CD4-positive, alpha-beta memory T cell (primary cell): ENCODE measurements at regions not wholly inside any gene's neighbourhood (a gene's known extent, or its start where the extent isn't known, plus 50 kb on each side); places are given as distances from the start of the nearest gene placed in this dataset.

ENCODE experiments used
- CTCF ChIA-PET: fragments of 350-600 bp; sonication (Branson Sonifier 250); formaldehyde crosslinking; loops from one replicate; lab custom pipeline; 2021; ENCODE audit warnings: inconsistent platforms; ENCODE audit not compliant: partially characterized antibody; lab: Charles Lee
- POLR2A ChIA-PET: fragments of 350-600 bp; sonication (Branson Sonifier 250); formaldehyde crosslinking; loops from one replicate; lab custom pipeline; 2021; ENCODE audit not compliant: partially characterized antibody; lab: Charles Lee
- DNase-seq, 5 donors: peaks; one replicate each; pipeline versions ENCODE4 v3.0.0 to v3.0.0-alpha.2; 2020 to 2022; ENCODE audit warnings: mixed read lengths in 1 of 5
- H3K27ac ChIP-seq: one replicate; pipeline ENCODE4 v1.7.0; 2013; ENCODE audit warnings: low read depth, low read length
- H3K27me3 ChIP-seq: 2 replicates; pipeline ENCODE4 v1.7.0; 2013; ENCODE audit warnings: mild to moderate bottlenecking, low read length, moderate library complexity; ENCODE audit not compliant: insufficient read depth
- H3K36me3 ChIP-seq: 2 replicates; pipeline ENCODE4 v1.7.0; 2013; ENCODE audit warnings: mild to moderate bottlenecking, low read length, moderate library complexity; ENCODE audit not compliant: insufficient read depth
- H3K4me1 ChIP-seq: 2 replicates; pipeline ENCODE4 v1.7.0; 2013; ENCODE audit warnings: mild to moderate bottlenecking, low read length, moderate library complexity; ENCODE audit not compliant: insufficient read depth
- H3K4me3 ChIP-seq, 2 donors: one replicate each; pipeline ENCODE4 v1.7.0; 2013; ENCODE audit warnings: low read length in 2 of 2, mild to moderate bottlenecking in 1 of 2
- H3K9me3 ChIP-seq, 2 donors: one replicate each; pipeline ENCODE4 v1.7.0; 2013; ENCODE audit warnings: low read length in 2 of 2, control low read depth in 1 of 2; ENCODE audit not compliant: control insufficient read depth in 1 of 2
- H3K27ac Mint-ChIP-seq, 7 donors: one replicate each; pipeline ENCODE4 v1.8.0; 2020 to 2021; ENCODE audit warnings: mixed read lengths in 7 of 7, mild to moderate bottlenecking in 6 of 7, inconsistent platforms in 3 of 7, moderate library complexity in 3 of 7
- H3K27me3 Mint-ChIP-seq, 2 donors: one replicate each; pipeline ENCODE4 v1.8.0; 2020 to 2021; ENCODE audit warnings: mixed read lengths in 2 of 2
- H3K36me3 Mint-ChIP-seq, 2 donors: one replicate each; pipeline ENCODE4 v1.8.0; 2020 to 2021; ENCODE audit warnings: mixed read lengths in 2 of 2, inconsistent platforms in 1 of 2, mild to moderate bottlenecking in 1 of 2
- H3K4me1 Mint-ChIP-seq, 4 donors: one replicate each; pipeline ENCODE4 v1.8.0; 2020 to 2021; ENCODE audit warnings: mixed read lengths in 4 of 4, mild to moderate bottlenecking in 1 of 4
- H3K4me3 Mint-ChIP-seq, 8 donors: one replicate each; pipeline ENCODE4 v1.8.0; 2020 to 2021; ENCODE audit warnings: mixed read lengths in 8 of 8, mild to moderate bottlenecking in 7 of 8, moderate library complexity in 6 of 8, inconsistent platforms in 3 of 8
- H3K9me3 Mint-ChIP-seq, 8 donors: one replicate each; pipeline ENCODE4 v1.8.0; 2020 to 2021; ENCODE audit warnings: mixed read lengths in 8 of 8, mild to moderate bottlenecking in 5 of 8, inconsistent platforms in 3 of 8, moderate library complexity in 1 of 8
- intact Hi-C: fragments of 100-400 bp; cut with micrococcal nuclease; formaldehyde crosslinking; loops from one replicate; pipeline ENCODE4 v1.15.1; 2023

DNA sequence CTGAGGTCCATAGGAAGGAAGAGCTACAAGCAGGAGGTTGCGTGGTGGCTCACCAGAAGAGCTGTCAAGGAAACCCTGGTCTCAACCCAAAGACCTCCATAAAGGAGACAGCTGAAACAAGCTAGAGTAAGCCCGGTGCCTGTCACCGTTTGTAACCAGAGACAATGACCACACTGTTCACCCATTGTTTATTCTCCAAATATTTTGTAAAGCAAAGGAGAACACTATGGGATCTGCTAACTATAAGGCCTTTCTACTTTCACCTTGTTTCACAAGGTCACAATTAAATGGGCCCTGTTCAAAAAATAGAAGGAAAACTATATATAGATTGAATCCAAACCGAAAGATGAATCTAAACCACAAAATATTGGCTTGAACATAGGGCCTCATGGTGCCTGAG, 128.9 kb upstream of the TPRG1 start:
- Mint-ChIP-seq H3K36me3 (no peaks in the 10 kb centered on the region), H3K4me3 (no peak overlapping the region), H3K27ac (no peak overlapping the region), H3K9me3 (no peaks in the 10 kb centered on the region), H3K27me3 (no peaks in the 10 kb centered on the region), H3K4me1 (peaks cover 6 to 11% (median 8%) of the 10 kb centered on the region in 4 donors)
- no peaks in the 10 kb centered on the region for H3K27me3 ChIP-seq
- intact Hi-C loops: no loop called here
- no peak overlapping the region for H3K27ac ChIP-seq
- H3K4me1 ChIP-seq: peaks cover 7% of the 10 kb centered on the region
- no peaks in the 10 kb centered on the region for H3K9me3 ChIP-seq
- POLR2A ChIA-PET: interaction anchor here (1.1 to 3.1 kb wide), 6 partner anchors 79 to 1304 kb away, joined by 4 to 40 read pairs (median 18); partner anchors contain the start of gene BCL6
- no peak for DNase-seq
- CTCF ChIA-PET: interaction anchor here (1.3 to 12.1 kb wide), 11 partner anchors 10 to 1304 kb away, joined by 3 to 216 read pairs (median 13); no protein-coding TSS in a partner anchor
- no peak overlapping the region for H3K4me3 ChIP-seq
- H3K36me3 ChIP-seq: no peaks in the 10 kb centered on the region

DNA sequence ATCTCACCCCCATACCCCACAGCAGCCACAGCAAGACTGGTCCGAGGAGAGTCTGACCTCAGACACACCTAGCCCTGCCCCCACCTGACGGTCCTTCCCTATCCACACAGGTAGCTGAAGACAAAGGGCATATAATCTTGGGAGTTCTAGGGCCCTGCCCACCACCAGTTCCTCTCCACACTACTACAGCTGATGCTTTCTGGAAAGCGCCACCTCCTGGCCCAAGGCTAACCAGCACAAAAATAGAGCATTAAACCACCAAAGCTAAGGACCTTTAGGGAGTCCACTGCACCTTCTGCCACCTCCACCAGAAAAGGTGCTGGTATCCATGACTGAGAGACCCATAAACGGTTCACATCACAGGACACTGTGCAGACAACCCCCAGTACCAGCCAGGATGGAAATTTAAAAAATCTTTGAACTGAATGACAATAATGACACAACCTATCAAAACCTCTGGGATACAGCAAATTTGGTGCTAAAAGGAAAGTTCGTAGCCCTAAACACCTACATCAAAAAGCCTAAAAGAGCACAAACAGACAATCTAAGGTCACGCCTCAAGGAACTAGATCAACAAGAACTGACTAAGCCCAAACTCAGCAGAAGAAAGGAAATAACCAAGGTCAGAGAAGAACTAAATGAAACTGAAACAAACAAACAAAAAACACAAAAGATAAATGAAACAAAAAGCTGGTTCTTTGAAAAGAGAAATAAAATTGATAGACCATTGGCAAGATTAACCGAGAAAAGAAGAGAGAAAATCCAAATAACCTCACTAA, 122.1 kb upstream of the TPRG1 start:
- Mint-ChIP-seq H3K27ac (peak overlapping the region; percentile 33 to 95 (median 88)), H3K4me3 (peak overlapping the region; percentile 26 to 80 (median 69)), H3K9me3 (peaks cover 0 to 1% (median 0%) of the 10 kb centered on the region in 8 donors), H3K36me3 (no peaks in the 10 kb centered on the region), H3K27me3 (peaks cover 0 to 3% of the 10 kb centered on the region in 2 donors), H3K4me1 (peaks cover 13 to 29% (median 20%) of the 10 kb centered on the region in 4 donors)
- ChIA-PET CTCF (interaction anchor here (0.6 to 12.1 kb wide), 12 partner anchors 8 to 1311 kb away, joined by 3 to 216 read pairs (median 5); no protein-coding TSS in a partner anchor), POLR2A (interaction anchor here (0.6 to 4.4 kb wide), 12 partner anchors 8 to 1310 kb away, joined by 3 to 23 read pairs (median 7); partner anchors contain the start of gene BCL6)
- H3K36me3 ChIP-seq: no peaks in the 10 kb centered on the region
- no peak overlapping the region for H3K27ac ChIP-seq
- no peaks in the 10 kb centered on the region for H3K9me3 ChIP-seq
- intact Hi-C loops: loop anchor here (1.0 to 2.0 kb wide), 2 partner anchors 8 to 1311 kb away; no protein-coding TSS in a partner anchor
- H3K4me3 ChIP-seq: no peak overlapping the region
- peaks cover 20% of the 10 kb centered on the region for H3K4me1 ChIP-seq
- peak; percentile 22 to 51 (median 36) for DNase-seq
- H3K27me3 ChIP-seq: no peaks in the 10 kb centered on the region

DNA sequence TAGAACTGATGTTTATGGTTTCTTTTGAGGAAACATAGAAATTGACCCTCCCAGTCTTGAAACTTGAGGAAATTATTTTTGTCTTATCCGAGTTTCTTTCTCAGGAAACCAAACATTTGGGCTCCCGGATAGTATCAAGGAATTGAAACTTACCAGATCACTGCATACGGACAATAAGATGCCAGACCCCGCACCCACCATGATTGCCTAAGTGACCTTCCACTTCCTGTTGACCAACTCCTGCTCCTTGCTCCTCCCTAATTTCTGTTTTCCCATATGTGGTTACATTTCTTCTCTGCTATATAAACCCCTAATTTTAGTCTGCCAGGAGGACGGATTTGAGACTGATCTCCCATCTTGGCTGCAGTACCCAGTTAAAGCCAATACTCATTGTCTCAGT, 118.4 kb upstream of the TPRG1 start:
- peaks cover 20% of the 10 kb centered on the region for H3K4me1 ChIP-seq
- Mint-ChIP-seq H3K27ac (no peak overlapping the region), H3K27me3 (peaks cover 2 to 3% of the 10 kb centered on the region in 2 donors), H3K4me3 (no peak overlapping the region), H3K36me3 (no peaks in the 10 kb centered on the region), H3K9me3 (peaks cover 0 to 1% (median 0%) of the 10 kb centered on the region in 8 donors), H3K4me1 (peaks cover 13 to 29% (median 20%) of the 10 kb centered on the region in 4 donors)
- no peak overlapping the region for H3K27ac ChIP-seq
- intact Hi-C loops: no loop called here
- DNase-seq: no peak
- H3K36me3 ChIP-seq: no peaks in the 10 kb centered on the region
- ChIA-PET POLR2A (no interaction called here), CTCF (interaction anchor here (1.1 to 2.6 kb wide), 3 partner anchors 11 to 1313 kb away, joined by 3 to 11 read pairs (median 4); no protein-coding TSS in a partner anchor)
- H3K9me3 ChIP-seq: no peaks in the 10 kb centered on the region
- H3K27me3 ChIP-seq: no peaks in the 10 kb centered on the region
- no peak overlapping the region for H3K4me3 ChIP-seq

DNA sequence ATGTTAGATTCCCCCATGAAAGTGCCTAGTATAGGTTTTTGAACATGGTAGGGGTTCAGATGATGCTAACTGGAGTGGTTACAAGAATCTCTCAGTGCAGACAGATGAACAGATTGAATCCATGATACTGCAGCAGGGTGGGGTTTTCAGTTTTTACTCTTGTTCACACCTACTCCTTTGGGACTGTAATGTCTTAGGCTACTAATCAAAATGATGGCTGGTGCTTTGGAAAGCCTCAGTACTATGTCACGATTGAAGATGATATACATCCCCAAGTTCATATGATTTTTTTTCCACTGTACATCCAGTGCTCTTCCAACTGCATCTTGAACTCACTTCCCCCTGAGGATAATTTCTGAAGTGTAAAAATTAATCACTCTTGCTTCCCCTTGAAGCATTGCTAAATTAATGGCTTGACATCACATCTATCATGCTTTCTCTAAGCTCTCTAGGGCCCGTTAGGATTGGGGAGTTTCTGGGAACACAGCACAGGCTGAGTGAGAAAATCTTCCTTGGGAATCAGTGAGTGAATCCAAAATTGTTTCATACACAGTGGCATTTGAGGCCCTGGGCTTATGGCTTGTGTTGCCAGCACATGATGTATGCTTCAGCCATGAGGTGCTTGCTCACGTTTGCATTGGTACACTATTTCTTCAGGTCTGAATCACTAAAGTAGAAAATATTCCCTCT, 115.0 kb upstream of the TPRG1 start:
- H3K4me1 ChIP-seq: no peaks in the 10 kb centered on the region
- H3K4me1 Mint-ChIP-seq: no peaks in the 10 kb centered on the region
- no peak for DNase-seq
- ChIA-PET CTCF (no interaction called here), POLR2A (no interaction called here)
- no peak overlapping the region for H3K27ac Mint-ChIP-seq
- H3K9me3 Mint-ChIP-seq: peaks cover 0 to 14% (median 7%) of the 10 kb centered on the region in 8 donors
- H3K9me3 ChIP-seq: no peaks in the 10 kb centered on the region
- H3K36me3 ChIP-seq: no peaks in the 10 kb centered on the region
- intact Hi-C loops: no loop called here
- H3K36me3 Mint-ChIP-seq: no peaks in the 10 kb centered on the region
- H3K27me3 ChIP-seq: no peaks in the 10 kb centered on the region
- no peak overlapping the region for H3K27ac ChIP-seq
- H3K4me3 ChIP-seq: no peak overlapping the region
- H3K27me3 Mint-ChIP-seq: peaks cover 6 to 7% of the 10 kb centered on the region in 2 donors
- H3K4me3 Mint-ChIP-seq: no peak overlapping the region

DNA sequence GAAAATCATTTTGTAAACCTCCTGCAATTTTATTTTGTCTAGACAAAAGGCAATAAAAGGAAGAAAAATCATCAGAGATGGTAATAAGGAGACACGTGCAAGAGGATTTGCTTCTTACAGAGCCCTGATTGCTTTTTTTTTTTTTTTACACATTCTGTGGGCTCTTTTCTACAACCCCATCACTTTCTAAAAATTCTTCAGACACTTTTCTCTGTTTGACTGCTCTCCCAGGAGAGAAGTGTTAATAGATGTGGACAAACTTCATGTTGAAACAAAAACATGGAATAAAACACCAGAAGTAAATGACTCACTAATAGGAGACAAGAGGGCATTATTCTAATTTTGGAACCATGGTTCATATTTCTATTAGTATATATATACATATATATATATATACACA, 114.4 kb upstream of the TPRG1 start:
- H3K4me1 Mint-ChIP-seq: no peaks in the 10 kb centered on the region
- peaks cover 0 to 20% (median 10%) of the 10 kb centered on the region in 8 donors for H3K9me3 Mint-ChIP-seq
- no peak overlapping the region for H3K4me3 Mint-ChIP-seq
- H3K36me3 Mint-ChIP-seq: no peaks in the 10 kb centered on the region
- Histone ChIP-seq H3K27ac (no peak overlapping the region), H3K36me3 (no peaks in the 10 kb centered on the region), H3K4me1 (no peaks in the 10 kb centered on the region), H3K9me3 (no peaks in the 10 kb centered on the region), H3K4me3 (no peak overlapping the region), H3K27me3 (no peaks in the 10 kb centered on the region)
- CTCF ChIA-PET: no interaction called here
- intact Hi-C loops: no loop called here
- DNase-seq: no peak
- H3K27ac Mint-ChIP-seq: no peak overlapping the region
- POLR2A ChIA-PET: no interaction called here
- H3K27me3 Mint-ChIP-seq: peaks cover 6 to 7% of the 10 kb centered on the region in 2 donors

DNA sequence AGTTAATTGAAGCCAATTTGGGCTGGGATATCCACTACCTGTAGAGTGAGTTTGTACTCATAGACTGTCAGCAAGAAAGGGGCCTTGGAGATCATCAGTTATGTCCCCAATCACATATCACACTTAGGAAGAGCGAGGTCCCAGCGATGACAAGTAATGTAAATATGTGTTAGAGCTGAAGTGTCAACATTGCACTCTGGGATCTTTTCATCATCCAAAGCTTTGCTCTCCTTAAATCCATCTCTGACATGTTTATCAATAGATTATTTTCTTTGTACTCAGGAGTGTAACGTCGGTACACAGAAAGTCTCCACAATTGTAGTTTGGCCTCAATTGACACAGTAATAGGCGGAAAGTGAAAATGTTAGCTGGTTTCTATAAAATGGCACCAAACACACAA, 113.7 kb upstream of the TPRG1 start:
- CTCF ChIA-PET: no interaction called here

DNA sequence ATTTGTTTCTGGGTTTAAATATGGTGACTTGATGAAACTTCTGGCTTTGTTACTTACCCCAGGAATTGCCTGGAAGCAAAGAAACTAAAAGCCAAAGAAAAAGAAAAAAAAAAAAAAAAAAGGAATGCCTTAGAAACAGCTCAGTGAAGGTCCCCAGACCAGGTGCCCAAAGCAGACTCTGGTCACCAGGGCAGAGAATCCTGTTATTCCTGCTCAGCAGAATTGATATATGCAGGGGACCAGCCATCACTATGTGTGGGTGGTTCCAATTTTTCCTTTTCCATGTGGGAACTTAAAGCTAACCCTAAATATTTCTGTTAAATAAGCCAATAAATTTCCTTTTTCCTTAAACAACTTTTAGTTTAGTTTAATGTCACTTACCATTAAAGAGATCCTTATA, 100.8 kb upstream of the TPRG1 start:
- Histone ChIP-seq H3K27me3 (no peaks in the 10 kb centered on the region), H3K9me3 (no peaks in the 10 kb centered on the region), H3K4me1 (no peaks in the 10 kb centered on the region), H3K27ac (no peak overlapping the region), H3K4me3 (no peak overlapping the region), H3K36me3 (no peaks in the 10 kb centered on the region)
- ChIA-PET CTCF (interaction anchor here (1.0 to 2.2 kb wide), 4 partner anchors 10 to 1333 kb away, joined by 3 to 13 read pairs (median 6); no protein-coding TSS in a partner anchor), POLR2A (interaction anchor here (1.1 to 1.4 kb wide), 3 partner anchors 22 to 61 kb away, joined by 3 to 6 read pairs (median 5); no protein-coding TSS in a partner anchor)
- no peak for DNase-seq
- Mint-ChIP-seq H3K9me3 (peaks cover 0 to 9% (median 4%) of the 10 kb centered on the region in 8 donors), H3K27ac (no peak overlapping the region), H3K4me1 (peaks cover 3 to 14% (median 8%) of the 10 kb centered on the region in 4 donors), H3K4me3 (no peak overlapping the region), H3K36me3 (no peaks in the 10 kb centered on the region), H3K27me3 (no peaks in the 10 kb centered on the region)
- intact Hi-C loops: no loop called here

More for the DNA sequence above, 113.7 kb upstream of the TPRG1 start:
- H3K4me1 ChIP-seq: no peaks in the 10 kb centered on the region
- H3K27me3 Mint-ChIP-seq: peaks cover 6 to 7% of the 10 kb centered on the region in 2 donors
- no peak overlapping the region for H3K27ac ChIP-seq
- no peak overlapping the region for H3K4me3 ChIP-seq
- no peaks in the 10 kb centered on the region for H3K27me3 ChIP-seq
- H3K36me3 Mint-ChIP-seq: peaks cover 0 to 1% of the 10 kb centered on the region in 2 donors
- H3K4me1 Mint-ChIP-seq: no peaks in the 10 kb centered on the region
- no peaks in the 10 kb centered on the region for H3K36me3 ChIP-seq
- H3K4me3 Mint-ChIP-seq: no peak overlapping the region
- peaks cover 0 to 25% (median 16%) of the 10 kb centered on the region in 8 donors for H3K9me3 Mint-ChIP-seq
- intact Hi-C loops: no loop called here
- POLR2A ChIA-PET: no interaction called here
- no peak for DNase-seq
- no peaks in the 10 kb centered on the region for H3K9me3 ChIP-seq
- no peak overlapping the region for H3K27ac Mint-ChIP-seq
